Thoracic aorta (tissue), 2 donors: ENCODE measurements at regions not wholly inside any gene's neighbourhood (a gene's known extent, or its start where the extent isn't known, plus 50 kb on each side); places are given as distances from the start of the nearest gene placed in this dataset.

ENCODE experiments used
- ATAC-seq: fragments of 150-250 bp; one replicate; pipeline ENCODE4 v1.8.0; 2017; ENCODE audit warnings: low read depth; ENCODE audit not compliant: insufficient number of reproducible peaks, low FRiP score
- DNase-seq: peaks from one replicate; pipeline ENCODE4 v3.0.0-alpha.2; 2020; ENCODE audit warnings: low spot score
- H3K27ac ChIP-seq, 2 donors: fragments of 200-600 bp; sonication (generic); 1 replicate in 1 of 2; 2 replicates in 1 of 2; pipeline ENCODE4 v1.5.1; 2016; ENCODE audit warnings: mild to moderate bottlenecking in 2 of 2, moderate library complexity in 2 of 2
- H3K27me3 ChIP-seq: fragments of 200-600 bp; sonication (generic); replicated peaks from 2 replicates; pipeline ENCODE4 v1.6.0; 2016; ENCODE audit warnings: mild to moderate bottlenecking; ENCODE audit not compliant: insufficient read depth
- H3K36me3 ChIP-seq: fragments of 200-600 bp; sonication (generic); one replicate; pipeline ENCODE4 v1.5.1; 2016
- H3K4me1 ChIP-seq, 2 donors: fragments of 200-600 bp; sonication (generic); 1 replicate in 1 of 2; 2 replicates in 1 of 2; pipeline versions ENCODE4 v1.5.1 to v1.6.0; 2016; ENCODE audit warnings: low read depth in 2 of 2, mild to moderate bottlenecking in 1 of 2; ENCODE audit not compliant: control insufficient read depth in 1 of 2
- H3K4me3 ChIP-seq: fragments of 200-600 bp; sonication (generic); 2 replicates; pipeline ENCODE4 v1.5.1; 2016; ENCODE audit warnings: mild to moderate bottlenecking
- H3K9me3 ChIP-seq: fragments of 200-600 bp; sonication (generic); 2 replicates; pipeline ENCODE4 v1.5.1; 2016
- TF ChIP-seq, protein P1 (sequence below): fragments of 200-600 bp; sonication (generic); IDR thresholded peaks from one replicate; pipeline ENCODE4 v1.5.1; 2019; ENCODE audit warnings: antibody characterized with exemption

DNA sequence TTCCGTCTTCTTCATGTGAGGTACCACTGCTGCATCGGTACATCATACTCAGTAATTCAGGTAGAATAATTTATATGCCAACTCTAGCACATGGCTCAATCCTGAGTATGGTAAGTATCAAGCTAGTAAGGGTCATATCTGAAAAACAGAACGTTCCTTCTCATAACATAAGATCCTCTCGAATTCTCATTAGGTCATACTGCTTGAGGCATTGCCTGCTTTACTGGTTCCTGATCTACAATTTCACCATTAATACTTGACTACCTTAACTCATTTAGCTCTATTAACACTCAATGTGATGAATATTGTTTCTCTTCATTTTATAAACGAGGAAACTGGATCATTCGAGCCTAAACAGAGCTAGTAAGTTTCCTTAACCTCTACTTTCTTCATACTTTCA lies 871.6 kb downstream of the BRINP3 start:
- DNase-seq (no peak), ATAC-seq (no peak)
- Histone ChIP-seq H3K27me3 (no peaks in the 10 kb centered on the region), H3K27ac (no peak overlapping the region), H3K4me1 (no peaks in the 10 kb centered on the region), H3K4me3 (no peak overlapping the region), H3K9me3 (no peaks in the 10 kb centered on the region), H3K36me3 (no peaks in the 10 kb centered on the region)
- TF ChIP-seq, protein P1, sequence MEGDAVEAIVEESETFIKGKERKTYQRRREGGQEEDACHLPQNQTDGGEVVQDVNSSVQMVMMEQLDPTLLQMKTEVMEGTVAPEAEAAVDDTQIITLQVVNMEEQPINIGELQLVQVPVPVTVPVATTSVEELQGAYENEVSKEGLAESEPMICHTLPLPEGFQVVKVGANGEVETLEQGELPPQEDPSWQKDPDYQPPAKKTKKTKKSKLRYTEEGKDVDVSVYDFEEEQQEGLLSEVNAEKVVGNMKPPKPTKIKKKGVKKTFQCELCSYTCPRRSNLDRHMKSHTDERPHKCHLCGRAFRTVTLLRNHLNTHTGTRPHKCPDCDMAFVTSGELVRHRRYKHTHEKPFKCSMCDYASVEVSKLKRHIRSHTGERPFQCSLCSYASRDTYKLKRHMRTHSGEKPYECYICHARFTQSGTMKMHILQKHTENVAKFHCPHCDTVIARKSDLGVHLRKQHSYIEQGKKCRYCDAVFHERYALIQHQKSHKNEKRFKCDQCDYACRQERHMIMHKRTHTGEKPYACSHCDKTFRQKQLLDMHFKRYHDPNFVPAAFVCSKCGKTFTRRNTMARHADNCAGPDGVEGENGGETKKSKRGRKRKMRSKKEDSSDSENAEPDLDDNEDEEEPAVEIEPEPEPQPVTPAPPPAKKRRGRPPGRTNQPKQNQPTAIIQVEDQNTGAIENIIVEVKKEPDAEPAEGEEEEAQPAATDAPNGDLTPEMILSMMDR, result no peak

DNA sequence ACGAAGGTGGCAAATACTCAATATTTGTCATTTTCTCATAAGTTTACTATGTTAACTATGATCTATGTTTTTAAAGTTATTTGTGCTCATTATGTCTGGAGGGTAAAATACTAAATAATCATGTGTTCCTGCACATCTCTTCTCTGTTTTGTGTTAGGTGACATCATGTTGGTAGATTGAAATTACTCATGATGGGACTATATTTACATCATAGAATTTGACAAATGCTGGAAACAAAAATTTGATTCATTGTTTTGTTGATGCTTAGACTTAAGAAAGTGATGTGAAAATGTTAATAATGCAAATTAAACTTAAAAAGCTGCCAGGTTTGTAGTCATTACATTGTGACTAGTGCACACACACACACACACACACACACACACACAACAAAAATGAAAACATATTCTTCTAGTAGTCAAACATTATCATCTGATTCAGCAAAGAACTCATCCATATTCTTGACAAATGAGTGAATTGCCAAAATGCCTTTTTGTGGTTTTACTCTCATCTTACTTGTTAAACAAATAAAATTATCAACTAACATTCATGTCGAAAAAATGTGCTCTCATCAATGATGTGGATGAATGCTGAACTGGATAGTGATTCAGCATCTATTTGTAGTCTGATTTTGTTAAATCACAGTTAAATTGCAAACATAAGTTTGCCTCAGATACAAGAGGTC lies 870.7 kb downstream of the BRINP3 start:
- no peaks in the 10 kb centered on the region for H3K27me3 ChIP-seq
- ATAC-seq (no peak), DNase-seq (no peak)
- TF ChIP-seq, protein P1, result no peak
- no peak overlapping the region for H3K27ac ChIP-seq
- H3K36me3 ChIP-seq, result no peaks in the 10 kb centered on the region
- no peaks in the 10 kb centered on the region for H3K4me1 ChIP-seq
- H3K4me3 ChIP-seq, result no peak overlapping the region
- H3K9me3 ChIP-seq, result no peaks in the 10 kb centered on the region

DNA sequence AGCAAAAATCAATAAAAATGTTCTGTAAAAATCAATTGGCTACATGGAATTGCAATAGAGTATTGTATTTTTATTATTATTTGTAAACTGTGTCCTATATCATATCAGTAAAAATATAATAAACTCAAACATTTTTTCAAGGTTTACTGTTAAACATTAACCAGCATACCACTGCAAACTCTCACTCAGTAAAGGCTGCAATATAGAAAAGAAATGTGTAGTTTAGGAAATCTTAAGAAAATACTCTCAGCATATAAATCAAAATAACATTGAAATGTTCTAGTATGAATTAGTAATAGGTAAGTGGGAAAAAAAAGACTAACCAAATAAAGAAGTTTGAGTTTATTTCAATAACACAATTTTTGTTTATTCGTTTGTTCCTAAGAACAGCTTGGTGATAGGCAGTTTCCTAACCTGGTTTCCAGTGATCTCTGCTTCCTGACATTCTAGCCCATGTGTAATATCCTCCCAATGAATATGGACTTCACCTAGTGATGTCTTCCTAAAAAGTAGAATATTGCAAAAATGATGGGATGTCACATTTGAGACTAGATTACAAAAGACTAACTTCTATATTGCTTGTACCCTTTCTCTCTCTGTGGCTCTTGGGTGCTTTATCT lies 870.1 kb downstream of the BRINP3 start:
- ATAC-seq, result no peak
- no peak overlapping the region for H3K4me3 ChIP-seq
- TF ChIP-seq, protein P1, result no peak
- no peaks in the 10 kb centered on the region for H3K36me3 ChIP-seq
- no peaks in the 10 kb centered on the region for H3K27me3 ChIP-seq
- H3K9me3 ChIP-seq, result no peaks in the 10 kb centered on the region
- no peak overlapping the region for H3K27ac ChIP-seq
- H3K4me1 ChIP-seq, result no peaks in the 10 kb centered on the region
- no peak for DNase-seq

DNA sequence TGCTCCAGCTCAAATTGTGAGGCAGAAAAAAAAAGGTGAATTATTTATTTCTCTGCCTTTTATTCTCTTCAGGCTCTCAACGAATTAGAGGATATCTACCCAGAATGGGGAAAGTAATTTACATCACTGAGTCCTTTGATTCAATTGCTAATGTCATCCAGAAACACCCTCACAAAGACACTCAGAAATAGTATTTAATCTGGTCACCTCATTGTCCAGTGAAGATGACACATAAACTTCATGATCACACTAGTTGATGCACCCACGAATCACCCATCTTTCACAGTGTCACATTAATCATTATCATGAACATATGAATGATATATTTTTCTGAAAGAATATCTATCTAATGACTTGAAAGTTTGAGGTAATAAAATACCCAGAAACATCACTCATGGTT lies 868.5 kb downstream of the BRINP3 start:
- DNase-seq (no peak), ATAC-seq (no peak)
- no peaks in the 10 kb centered on the region for H3K9me3 ChIP-seq
- TF ChIP-seq, protein P1, result no peak
- H3K4me1 ChIP-seq, result no peaks in the 10 kb centered on the region
- H3K36me3 ChIP-seq, result no peaks in the 10 kb centered on the region
- no peaks in the 10 kb centered on the region for H3K27me3 ChIP-seq
- H3K27ac ChIP-seq, result no peak overlapping the region
- H3K4me3 ChIP-seq, result no peak overlapping the region

DNA sequence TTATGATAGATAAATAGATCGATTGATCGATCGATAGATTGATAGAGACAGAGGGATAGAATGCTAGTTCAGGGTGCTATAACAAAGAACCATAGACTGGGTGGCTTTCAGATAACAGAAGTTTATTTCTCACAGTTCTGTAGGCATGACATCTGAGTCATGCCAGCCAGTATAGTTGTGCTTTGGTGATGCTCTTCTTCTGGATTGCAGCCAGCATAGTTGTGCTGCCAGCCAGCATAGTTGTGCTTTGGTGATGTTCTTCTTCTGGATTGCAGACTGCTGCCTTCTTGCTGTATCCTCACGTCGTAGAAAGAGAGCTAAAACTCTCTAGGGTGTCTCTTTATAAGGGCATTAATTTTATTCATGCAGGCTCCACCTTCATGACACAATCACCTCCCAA lies 860.8 kb downstream of the BRINP3 start:
- ATAC-seq (no peak), DNase-seq (no peak)
- Histone ChIP-seq H3K27ac (no peak overlapping the region), H3K27me3 (no peaks in the 10 kb centered on the region), H3K36me3 (no peaks in the 10 kb centered on the region), H3K9me3 (no peaks in the 10 kb centered on the region), H3K4me1 (no peaks in the 10 kb centered on the region), H3K4me3 (no peak overlapping the region)
- TF ChIP-seq, protein P1, result no peak
